ENCODE measurements at regions not wholly inside any gene's neighbourhood (a gene's known extent, or its start where the extent isn't known, plus 50 kb on each side); places are given as distances from the start of the nearest gene placed in this dataset.

GRCh38 chr20:40806929-40807820, 118.1 kb upstream of the MAFB start:
- no peak for DNase-seq

- no peak for DNase-seq
Measured at GRCh38 chr20:40807821-40808170, 118.8 kb upstream of the MAFB start.

GRCh38 chr20:40808936-40809335, 119.9 kb upstream of the MAFB start:
- DNase-seq: no peak

- DNase-seq: no peak
Measured at GRCh38 chr20:40809361-40809760, 120.3 kb upstream of the MAFB start.

GRCh38 chr20:40810332-40811000, 121.4 kb upstream of the MAFB start:
- no peak for DNase-seq

GRCh38 chr20:40811004-40811403, 122.0 kb upstream of the MAFB start:
- DNase-seq: no peak

GRCh38 chr20:40811660-40812414, 122.8 kb upstream of the MAFB start:
- no peak for DNase-seq

- no peak for DNase-seq
Measured at GRCh38 chr20:40812415-40812925, 123.4 kb upstream of the MAFB start.

- DNase-seq: no peak
Measured at GRCh38 chr20:40813029-40813431, 124.0 kb upstream of the MAFB start.

GRCh38 chr20:40813708-40814630, 124.9 kb upstream of the MAFB start:
- DNase-seq: no peak

- DNase-seq: no peak
Measured at GRCh38 chr20:40814631-40814960, 125.6 kb upstream of the MAFB start.

- DNase-seq: no peak
Measured at GRCh38 chr20:40815156-40816038, 126.4 kb upstream of the MAFB start.

GRCh38 chr20:40816039-40816352, 127.0 kb upstream of the MAFB start:
- no peak for DNase-seq

- no peak for DNase-seq
Measured at GRCh38 chr20:40821429-40821828, 132.4 kb upstream of the MAFB start.

GRCh38 chr20:40826699-40827098, 137.7 kb upstream of the MAFB start:
- DNase-seq: no peak

GRCh38 chr20:40835321-40835720, 146.3 kb upstream of the MAFB start:
- DNase-seq: no peak

GRCh38 chr20:40838509-40838908, 149.5 kb upstream of the MAFB start:
- DNase-seq: no peak

GRCh38 chr20:40843251-40843650, 154.2 kb upstream of the MAFB start:
- DNase-seq: peak in 1 of 56 donors; percentile 1

GRCh38 chr20:40844332-40844731, 155.3 kb upstream of the MAFB start:
- no peak for DNase-seq

GRCh38 chr20:40848096-40848495, 159.1 kb upstream of the MAFB start:
- DNase-seq: no peak

Data from amygdala (tissue), 56 donors.